ENCODE measurements at regions not wholly inside any gene's neighbourhood (a gene's known extent, or its start where the extent isn't known, plus 50 kb on each side); places are given as distances from the start of the nearest gene placed in this dataset.
"Not testable (repeated sequence)": the region's sequence is repeated elsewhere in the genome, so short reads cannot be mapped to it uniquely, and the experiment has no call there.

DNA sequence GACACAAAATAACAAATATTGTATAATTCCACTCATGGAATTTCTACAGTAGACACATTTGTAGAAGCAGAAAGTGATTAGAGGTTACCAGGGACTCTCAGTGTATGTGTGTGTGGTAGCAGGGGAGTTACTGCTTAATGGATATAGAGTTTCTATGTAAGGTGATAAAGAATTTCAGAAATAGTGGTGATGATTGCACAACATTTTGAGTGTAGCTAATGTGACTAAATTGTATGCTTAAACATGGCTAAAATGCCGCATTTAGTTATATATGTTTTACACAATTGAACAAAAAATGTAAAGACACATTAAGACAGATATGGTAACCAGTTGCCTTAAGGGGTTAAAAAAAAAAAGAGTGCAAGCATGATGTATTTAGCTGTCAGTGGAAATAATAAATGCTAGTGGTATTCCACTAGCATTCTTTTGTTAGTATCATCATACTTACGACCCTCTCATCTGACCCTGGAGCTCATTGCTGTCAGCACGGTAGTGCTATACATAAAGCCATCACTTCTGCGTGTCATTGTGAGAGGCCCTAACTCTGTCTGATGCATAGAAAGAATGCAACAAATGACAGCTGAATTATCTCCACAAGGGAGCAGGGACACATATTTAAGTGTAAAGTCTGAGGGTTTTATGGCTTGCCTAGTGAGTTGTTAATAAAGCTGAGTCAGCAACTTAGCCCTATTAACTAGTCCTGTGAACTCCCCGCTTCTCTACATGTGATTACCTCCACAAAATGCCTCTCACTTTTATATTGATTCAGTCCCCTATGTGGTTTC lies 134.1 kb upstream of the RXFP2 start:
- DNase-seq (ENCODE audit: low read depth in 4 of 4, low spot score in 1 of 4), result no peak

DNA sequence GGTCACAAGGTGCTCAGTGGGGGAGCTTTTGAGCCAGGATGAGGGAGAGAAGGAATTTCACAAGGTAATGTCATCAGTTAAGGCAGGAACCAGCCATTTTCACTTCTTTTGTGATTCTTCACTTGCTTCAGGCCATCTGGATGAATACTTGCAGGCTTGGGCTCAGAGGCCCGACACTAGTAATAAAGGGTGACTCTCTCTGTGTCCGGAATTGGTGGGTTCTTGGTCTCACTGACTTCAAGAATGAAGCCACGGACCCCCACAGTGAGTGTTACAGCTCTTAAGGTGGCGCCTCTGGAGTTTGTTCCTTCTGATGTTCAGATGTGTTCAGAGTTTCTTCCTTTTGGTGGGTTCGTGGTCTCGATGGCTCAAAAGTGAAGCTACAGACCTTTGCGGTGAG lies 131.8 kb upstream of the RXFP2 start:
- not testable (repeated sequence) for DNase-seq (ENCODE audit: low read depth in 4 of 4, low spot score in 1 of 4)

DNA sequence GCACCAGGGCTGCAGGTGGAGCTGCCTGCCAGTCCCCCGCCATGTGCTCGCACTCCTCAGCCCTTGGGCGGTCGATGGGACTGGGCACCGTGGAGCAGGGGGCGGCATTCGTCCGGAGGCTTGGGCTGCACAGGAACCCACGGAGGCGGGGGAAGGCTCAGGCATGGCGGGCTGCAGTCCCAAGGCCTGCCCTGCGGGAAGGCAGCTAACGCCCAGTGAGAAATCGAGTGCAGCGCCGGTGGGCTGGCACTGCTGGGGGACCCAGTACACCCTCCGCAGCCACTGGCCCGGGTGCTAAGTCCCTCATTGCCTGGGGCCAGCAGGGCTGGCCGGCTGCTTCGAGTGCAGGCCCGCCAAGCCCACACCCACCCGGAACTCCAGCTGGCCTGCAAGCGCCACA lies 130.5 kb upstream of the RXFP2 start:
- DNase-seq (ENCODE audit: low read depth in 4 of 4, low spot score in 1 of 4), result not testable (repeated sequence)

DNA sequence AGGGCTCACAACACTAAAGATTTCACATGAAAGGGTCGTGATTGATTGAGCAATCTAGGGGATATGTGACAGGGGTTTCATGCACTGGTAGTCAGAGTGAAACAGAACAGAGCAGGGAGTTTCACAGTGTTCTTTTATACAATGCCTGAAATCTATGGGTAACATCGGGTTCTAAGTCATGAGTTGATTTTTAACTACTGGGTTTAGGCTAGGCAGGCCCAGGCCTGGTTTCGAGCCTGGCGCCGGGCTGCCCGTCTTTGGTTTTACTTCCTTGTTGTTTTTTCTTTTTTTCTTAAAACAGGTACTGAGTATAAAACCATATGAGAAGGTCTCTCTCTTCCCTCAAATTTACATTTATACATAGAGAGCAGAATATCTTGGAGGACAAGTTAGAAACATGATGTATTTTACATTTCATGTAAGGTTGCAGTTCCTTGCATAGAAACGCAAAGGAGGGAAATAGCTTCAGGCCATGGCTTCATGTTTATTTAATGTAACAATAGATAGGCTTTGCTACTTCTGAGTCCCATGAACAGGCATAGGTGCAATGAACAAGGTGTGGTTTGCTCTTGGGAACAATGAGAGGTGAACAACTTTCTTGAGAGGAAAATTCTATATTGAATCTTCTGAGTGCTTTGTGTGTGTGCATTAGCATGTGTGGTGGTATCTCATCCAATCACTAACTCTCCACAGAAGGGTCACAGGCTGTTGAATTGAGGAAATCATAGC lies 128.9 kb upstream of the RXFP2 start:
- no peak for DNase-seq (ENCODE audit: low read depth in 4 of 4, low spot score in 1 of 4)

DNA sequence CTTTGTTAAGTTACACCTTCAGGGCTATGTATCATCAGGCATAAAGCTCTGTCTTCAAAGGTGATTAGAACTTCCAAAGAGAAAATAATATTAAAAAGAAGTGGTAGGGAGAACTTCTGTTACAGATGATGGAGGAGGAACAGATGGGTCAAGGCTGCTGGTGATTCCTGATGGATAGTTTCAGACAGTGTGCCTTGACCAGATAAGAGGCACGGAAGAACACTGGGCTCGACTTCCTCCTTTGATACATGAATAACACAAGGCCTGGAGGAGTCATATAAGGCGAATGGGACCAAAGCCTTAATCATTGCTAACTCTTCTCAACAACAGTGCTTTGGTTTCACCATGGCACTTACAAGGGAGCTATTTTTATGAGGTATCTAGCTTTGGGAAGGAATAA lies 128.1 kb upstream of the RXFP2 start:
- no peak for DNase-seq (ENCODE audit: low read depth in 4 of 4, low spot score in 1 of 4)

DNA sequence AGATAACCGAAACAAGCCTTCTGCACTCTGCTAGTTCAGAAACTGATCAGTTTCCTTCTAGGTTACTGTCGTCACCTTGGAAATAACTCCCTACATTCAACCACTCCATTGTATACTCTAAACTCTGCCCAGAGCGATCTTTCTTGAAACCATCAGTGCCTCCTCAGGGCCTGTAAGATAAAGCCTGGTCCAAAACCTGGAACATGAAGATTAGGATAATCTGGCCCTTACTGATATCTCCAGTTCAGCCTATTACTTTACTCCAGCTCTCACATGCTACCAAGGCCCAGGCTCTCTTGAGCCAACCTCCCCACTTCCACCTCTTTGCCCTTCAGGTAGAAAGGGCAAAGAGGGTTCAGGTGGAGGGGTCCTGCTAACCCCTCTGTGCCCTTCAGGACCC lies 125.3 kb upstream of the RXFP2 start:
- no peak for DNase-seq (ENCODE audit: low read depth in 4 of 4, low spot score in 1 of 4)

DNA sequence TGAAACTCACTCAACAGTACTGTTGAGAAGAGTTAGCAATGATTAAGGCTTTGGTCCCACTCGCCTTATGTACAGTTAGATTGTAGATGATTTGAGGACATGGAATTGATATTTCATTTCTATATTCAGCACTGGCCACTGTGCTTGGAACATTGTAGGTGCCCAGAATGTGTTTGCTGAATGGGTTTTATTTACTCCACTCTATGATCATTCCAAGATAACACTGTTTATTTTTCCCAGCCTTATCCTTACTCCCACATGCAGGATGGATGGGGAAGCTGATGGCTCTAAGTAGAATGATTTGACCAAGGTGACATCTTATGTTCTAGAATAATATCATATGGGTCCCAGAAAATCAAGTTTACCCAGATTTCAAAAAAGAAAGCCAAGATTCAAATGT lies 124.6 kb upstream of the RXFP2 start:
- no peak for DNase-seq (ENCODE audit: low read depth in 4 of 4, low spot score in 1 of 4)

DNA sequence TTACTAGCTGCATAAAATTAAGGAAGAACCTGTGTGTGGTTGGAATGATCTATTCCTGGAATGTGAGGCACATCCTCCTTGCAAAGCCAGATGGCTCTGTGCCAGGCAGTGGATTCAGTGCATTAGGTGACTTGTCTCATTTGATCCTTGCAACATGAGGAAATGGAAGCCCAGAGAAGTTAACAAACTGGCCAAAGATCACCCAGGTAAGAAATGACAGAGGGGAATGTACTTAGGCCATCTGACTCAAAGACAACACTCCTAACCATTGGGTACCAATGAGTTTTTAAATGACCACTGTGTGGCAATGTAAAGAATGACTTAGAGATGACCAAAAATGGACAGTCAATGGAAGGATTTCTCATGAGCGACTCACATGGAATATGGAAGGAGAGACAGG lies 114.2 kb upstream of the RXFP2 start:
- no peak for DNase-seq (ENCODE audit: low read depth in 4 of 4, low spot score in 1 of 4)

DNA sequence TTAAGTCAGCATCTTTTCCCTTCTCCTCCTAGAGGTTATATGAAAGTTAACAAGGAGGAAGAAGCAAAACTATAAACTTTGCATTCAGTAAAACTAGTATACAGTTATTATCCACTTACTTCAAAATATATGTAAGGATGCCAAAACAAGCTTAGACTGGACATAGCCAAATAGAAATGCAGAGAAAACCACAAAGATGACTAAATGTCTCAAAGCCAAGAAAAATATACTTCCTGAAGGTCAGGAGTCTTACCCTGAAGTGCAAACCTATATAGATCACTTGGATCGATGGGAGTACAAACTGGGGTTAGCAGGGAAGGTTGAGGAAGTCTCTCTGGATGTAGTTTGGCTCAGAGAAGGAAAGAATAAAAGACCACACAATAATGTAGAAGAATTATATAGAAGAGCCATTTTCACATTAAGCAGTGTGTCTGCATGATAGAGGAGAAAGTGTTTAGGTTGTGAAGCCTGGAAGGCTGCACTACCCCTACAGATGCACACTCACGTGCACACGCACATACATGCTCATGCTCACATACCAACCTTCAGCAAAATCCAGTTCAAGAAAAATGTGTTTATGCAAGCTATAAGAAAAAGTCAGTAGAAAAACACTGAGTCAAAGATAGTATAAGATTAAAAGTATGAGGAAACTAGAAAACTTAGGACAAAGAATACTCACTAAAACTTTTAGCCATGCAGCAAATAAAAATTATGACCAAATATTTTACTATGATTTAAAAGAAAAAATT lies 112.1 kb upstream of the RXFP2 start:
- DNase-seq (ENCODE audit: low read depth in 4 of 4, low spot score in 1 of 4), result no peak

DNA sequence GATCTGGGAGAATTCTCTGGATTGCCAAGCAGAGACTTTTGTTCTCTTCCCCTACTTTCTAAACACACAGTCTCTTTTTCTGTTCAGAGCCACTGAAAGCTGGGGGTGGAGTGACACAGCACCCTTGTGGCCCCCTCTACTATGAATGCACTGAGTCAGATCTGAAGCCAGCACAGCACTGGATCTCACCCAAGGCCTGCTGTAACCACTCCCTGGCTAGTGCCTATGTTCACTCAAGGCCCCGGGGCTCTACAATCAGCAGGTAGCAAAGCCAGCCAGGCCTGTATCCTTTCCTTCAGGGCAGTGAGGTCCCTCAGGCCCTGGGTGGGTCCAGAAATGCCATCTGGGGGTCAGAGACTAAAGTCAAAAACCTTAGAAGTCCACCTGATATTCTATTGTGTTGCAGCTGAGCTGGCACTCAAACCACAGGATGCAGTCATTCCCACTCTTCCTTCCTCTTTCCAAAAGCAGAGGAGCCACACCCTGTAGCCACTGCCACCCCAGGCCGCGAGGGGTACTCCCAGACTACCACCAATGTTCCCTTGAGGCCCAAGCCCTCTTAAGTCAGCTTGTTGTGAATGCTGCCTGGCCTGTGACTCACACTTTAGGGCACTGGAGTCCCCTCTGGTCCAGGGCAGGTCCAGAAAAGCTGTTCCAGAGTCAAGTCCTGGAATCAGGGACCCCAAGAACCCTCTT lies 110.1 kb upstream of the RXFP2 start:
- DNase-seq (ENCODE audit: low read depth in 4 of 4, low spot score in 1 of 4), result no peak

DNA sequence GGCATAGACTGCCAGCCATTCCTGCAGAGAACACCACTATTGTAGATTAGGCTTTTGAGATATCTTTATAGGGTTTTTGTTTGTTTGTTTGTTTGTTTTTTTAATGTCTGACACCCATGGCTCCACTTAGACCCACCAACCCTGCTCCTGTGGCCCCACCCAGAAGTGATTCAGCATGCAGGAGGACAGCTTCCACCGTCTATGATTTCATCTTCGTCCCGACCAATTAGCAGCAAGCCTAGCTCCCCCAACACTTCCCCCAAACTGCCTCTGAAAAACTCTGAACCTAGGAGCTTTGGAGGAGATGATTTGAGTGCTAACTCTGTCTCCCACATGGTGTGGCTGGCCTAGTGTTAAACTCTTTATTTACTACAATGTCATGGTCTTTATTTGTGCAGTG lies 108.3 kb upstream of the RXFP2 start:
- no peak for DNase-seq (ENCODE audit: low read depth in 4 of 4, low spot score in 1 of 4)

DNA sequence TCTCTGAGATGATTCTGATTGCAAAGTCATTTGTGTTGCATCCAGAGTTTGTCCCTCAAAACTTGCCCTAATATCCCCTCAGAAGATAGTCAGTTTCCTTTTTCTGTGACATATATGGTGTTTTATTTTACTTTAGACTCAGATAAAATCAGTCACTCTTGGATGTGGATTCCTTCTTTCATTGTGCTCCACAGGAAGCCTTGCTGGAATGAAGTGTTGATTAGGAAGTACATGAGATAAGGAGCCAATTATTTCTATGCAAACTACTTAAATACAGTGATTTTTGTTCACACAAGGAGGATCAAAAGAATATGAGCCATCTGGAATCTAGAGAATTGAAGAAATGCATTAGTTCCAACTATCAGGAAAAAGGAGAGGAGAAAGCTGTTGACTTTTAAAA lies 107.6 kb upstream of the RXFP2 start:
- DNase-seq (ENCODE audit: low read depth in 4 of 4, low spot score in 1 of 4), result no peak

DNA sequence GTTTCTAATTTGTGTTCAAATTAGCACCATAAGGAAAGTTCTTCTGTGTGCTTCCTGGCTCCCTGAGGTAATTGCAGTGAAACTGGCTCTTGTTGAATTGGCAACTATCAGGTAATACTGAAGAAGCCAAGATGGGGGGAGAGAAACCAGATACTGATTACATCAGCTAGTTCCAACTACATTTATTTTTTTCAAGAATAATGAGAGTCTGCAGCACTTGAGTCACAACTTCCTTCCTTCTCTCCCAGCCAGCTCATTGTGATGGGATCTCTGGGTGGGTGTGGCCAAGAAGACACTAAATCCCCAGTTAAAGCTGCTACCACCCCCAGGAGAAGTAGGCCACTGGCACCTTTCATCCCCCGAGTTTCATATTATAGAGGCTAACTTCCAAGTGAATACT lies 100.7 kb upstream of the RXFP2 start:
- DNase-seq (ENCODE audit: low read depth in 4 of 4, low spot score in 1 of 4), result no peak

DNA sequence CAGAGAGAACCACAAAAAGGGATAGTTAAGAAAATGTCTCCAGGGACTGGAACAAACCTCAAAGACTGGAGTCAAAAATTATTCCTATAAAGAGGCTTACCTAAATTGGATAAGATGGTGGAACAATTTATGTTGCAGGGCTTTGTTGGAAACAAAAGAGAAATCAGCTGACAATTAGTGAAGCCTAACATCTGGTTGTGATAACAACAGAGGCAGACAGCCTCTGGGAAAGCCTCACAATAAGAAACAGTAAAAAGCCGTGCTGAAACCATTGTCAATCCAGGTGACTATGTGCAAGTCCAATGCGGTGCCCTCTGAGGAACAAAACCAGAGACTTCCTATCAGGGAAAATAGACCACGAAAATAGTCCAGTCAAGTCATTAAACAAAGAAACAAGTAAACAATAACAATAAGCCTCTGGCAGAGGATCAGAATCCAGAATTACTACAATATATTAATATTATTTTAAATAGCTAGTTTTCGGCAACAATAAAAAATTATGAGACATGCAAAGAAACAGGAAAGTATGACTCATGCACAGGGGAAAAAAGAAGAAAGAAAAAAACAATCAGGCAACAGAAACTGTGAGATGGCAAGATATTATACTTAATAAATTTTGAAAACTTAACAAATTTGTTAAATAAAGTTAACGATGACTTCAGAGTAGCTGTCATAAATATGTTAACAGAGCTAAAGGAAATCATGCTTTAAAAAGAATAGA lies 99.7 kb upstream of the RXFP2 start:
- no peak for DNase-seq (ENCODE audit: low read depth in 4 of 4, low spot score in 1 of 4)

DNA sequence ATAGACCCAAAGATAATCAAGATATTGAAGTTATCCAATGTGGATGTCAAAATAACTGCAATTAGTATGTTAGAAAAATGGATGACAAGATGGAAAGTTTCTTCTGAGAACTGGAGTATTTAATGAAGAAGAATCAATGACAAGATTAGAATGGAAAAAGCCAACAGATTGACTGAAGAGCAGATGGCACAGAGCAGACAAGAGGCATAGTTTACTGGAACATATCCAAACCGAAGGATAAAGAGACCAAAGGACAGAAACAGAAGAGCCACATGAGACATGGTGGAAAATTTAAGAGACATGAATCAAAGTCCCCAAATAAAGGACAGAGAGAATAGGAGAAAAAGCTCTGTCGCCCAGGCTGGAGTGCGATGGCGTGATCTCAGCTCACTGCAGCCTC lies 89.6 kb upstream of the RXFP2 start:
- DNase-seq (ENCODE audit: low read depth in 4 of 4, low spot score in 1 of 4), result no peak

DNA sequence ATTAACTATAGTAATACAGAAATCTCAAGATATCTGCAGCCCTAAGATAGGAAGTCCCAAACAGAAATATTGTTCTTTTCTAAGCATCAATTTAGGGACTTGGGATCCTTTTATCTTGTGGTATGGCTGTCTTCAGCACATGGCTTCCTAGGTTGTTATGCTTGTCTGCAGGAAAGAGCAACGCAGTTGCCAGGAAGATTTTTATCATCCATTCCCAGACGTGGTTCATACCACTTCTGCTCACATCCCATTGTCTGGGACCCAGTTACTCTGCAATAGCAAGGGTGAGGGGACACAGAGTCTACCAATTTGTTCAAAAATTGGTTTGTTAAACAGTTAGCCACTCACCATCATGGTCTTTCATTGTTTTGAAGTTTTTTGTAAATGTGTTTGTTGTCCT lies 85.6 kb upstream of the RXFP2 start:
- DNase-seq (ENCODE audit: low read depth in 4 of 4, low spot score in 1 of 4), result no peak

DNA sequence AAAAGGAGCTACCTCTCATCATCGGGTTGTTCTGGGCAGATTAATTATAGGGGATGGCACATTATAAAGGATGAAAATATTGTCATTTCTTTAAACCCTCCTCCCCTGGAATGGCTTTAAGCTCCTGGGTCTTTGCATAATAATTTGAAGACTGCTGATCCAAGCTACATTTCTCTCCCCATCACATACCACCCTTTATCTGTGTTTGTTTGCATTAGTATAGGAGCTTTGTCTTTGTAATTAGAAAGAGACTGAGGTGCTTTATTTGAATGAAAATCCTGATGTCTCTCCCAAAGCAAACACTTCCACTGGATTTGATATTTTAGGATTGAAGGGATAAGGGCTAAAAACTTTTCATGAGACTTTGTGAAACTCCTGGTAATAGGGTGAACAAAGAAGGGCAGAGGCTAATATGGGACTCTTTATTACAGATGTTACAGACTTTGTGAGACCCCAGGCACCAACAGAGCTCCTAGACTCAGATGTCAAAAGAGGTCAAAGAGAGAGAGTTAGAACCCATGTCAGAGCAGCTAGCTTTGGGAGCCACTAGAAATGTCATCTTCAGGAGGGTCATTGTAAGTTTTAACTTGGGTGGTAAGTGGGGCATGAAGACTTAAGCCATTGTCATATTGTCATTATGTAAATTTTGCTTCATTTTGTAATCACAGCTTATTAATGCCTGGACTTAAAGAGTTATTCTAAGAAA lies 75.3 kb upstream of the RXFP2 start:
- no peak for DNase-seq (ENCODE audit: low read depth in 4 of 4, low spot score in 1 of 4)

DNA sequence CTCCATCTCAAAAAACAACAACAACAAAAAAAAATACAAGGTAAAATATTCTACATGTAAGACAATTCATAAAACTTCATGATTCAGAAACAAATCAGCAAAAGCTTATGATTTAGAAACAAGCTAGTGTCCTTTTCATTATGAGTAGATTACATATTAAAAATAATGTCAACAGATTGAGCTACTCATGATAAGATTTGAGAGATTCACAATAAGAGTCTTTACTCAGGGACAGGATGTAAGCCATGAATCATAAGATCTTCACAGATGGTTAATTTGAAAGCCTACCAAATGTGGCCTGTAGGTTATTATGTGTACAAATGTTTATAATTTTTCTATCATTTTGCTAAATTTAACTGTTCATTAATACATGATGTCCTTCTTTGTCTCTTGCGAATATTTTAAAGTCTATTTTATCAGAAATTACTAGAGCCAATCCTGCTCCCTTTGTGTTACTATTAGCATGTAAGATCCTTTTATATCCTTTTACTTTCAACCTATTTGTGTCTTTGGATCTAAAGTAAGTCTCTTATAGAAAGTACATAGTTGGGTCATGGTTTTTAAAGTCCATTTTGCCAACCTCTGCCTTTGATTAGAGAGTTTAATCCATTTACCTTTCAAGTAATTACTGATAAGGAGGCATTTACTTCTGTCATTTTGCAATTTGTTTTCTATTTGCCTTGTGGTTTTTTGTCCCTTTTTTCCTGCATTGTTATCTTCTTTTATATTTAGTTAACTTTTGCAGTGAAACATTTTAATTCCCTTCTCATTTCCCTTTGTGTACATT lies 68.3 kb upstream of the RXFP2 start:
- no peak for DNase-seq (ENCODE audit: low read depth in 4 of 4, low spot score in 1 of 4)

DNA sequence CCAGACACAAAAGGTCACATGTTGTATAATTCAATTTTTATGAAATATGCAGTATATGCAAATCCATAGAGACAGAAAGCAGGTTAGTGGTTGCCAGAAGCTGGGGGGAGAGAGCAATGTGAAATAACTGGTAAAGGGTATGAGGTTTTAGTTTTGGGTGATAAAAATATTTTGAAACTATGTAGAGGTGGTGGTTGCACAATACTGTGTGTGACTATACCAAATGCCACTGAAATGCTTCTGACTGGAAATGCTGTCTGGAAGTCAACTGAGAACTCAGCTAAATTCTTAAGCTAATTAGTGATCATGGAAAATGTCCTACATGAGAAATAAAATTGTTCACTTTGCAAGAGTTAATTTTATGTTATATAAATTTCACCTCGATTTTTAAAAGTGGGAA lies 65.3 kb upstream of the RXFP2 start:
- no peak for DNase-seq (ENCODE audit: low read depth in 4 of 4, low spot score in 1 of 4)

Measured in stimulated activated CD4-positive, alpha-beta T cell treated with anti-CD3 and anti-CD28 coated beads, Interleukin-1b, Interleukin-23, amount 100 ng/mL, for 24 hours (primary cell).